ENCODE measurements at regions not wholly inside any gene's neighbourhood (a gene's known extent, or its start where the extent isn't known, plus 50 kb on each side); places are given as distances from the start of the nearest gene placed in this dataset.
"Not testable (repeated sequence)": the region's sequence is repeated elsewhere in the genome, so short reads cannot be mapped to it uniquely, and the experiment has no call there.

GRCh38 chr14:98210045-98210672, 1061.8 kb downstream of the BCL11B start:
- Mint-ChIP-seq H3K36me3 (ENCODE audit: low read depth) (no peaks in the 10 kb centered on the region), H3K4me1 (peaks cover 6% of the 10 kb centered on the region), H3K4me3 (no peak overlapping the region), H3K27ac (peak overlapping the region; percentile 75), H3K9me3 (no peaks in the 10 kb centered on the region), H3K27me3 (ENCODE audit: low read depth, poor library complexity) (peaks cover 24% of the 10 kb centered on the region)
- TF ChIP-seq, protein P1, sequence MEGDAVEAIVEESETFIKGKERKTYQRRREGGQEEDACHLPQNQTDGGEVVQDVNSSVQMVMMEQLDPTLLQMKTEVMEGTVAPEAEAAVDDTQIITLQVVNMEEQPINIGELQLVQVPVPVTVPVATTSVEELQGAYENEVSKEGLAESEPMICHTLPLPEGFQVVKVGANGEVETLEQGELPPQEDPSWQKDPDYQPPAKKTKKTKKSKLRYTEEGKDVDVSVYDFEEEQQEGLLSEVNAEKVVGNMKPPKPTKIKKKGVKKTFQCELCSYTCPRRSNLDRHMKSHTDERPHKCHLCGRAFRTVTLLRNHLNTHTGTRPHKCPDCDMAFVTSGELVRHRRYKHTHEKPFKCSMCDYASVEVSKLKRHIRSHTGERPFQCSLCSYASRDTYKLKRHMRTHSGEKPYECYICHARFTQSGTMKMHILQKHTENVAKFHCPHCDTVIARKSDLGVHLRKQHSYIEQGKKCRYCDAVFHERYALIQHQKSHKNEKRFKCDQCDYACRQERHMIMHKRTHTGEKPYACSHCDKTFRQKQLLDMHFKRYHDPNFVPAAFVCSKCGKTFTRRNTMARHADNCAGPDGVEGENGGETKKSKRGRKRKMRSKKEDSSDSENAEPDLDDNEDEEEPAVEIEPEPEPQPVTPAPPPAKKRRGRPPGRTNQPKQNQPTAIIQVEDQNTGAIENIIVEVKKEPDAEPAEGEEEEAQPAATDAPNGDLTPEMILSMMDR (IDR thresholded peaks at IDR 0.05) = no peak
- no peak for DNase-seq

GRCh38 chr14:98217530-98217929, 1054.5 kb downstream of the BCL11B start:
- H3K9me3 Mint-ChIP-seq = no peaks in the 10 kb centered on the region
- H3K36me3 Mint-ChIP-seq (ENCODE audit: low read depth) = no peaks in the 10 kb centered on the region
- TF ChIP-seq, protein P1 (IDR thresholded peaks at IDR 0.05) = no peak

GRCh38 chr14:98218218-98218617, 1053.8 kb downstream of the BCL11B start:
- H3K4me3 Mint-ChIP-seq = no peak overlapping the region
- H3K4me1 Mint-ChIP-seq = no peaks in the 10 kb centered on the region
- TF ChIP-seq, protein P1 (IDR thresholded peaks at IDR 0.05) = no peak

More at GRCh38 chr14:98217530-98217929, 1054.5 kb downstream of the BCL11B start:
- Mint-ChIP-seq H3K4me1 (no peaks in the 10 kb centered on the region), H3K4me3 (no peak overlapping the region), H3K27ac (no peak overlapping the region), H3K27me3 (ENCODE audit: low read depth, poor library complexity) (peaks cover 25% of the 10 kb centered on the region)
- DNase-seq = no peak

GRCh38 chr14:98219638-98220037, 1052.4 kb downstream of the BCL11B start:
- peaks cover 4% of the 10 kb centered on the region for H3K36me3 Mint-ChIP-seq (ENCODE audit: low read depth)
- H3K27me3 Mint-ChIP-seq (ENCODE audit: low read depth, poor library complexity) = peaks cover 16% of the 10 kb centered on the region
- TF ChIP-seq, protein P1 (IDR thresholded peaks at IDR 0.05) = no peak
- H3K27ac Mint-ChIP-seq = no peak overlapping the region
- no peaks in the 10 kb centered on the region for H3K4me1 Mint-ChIP-seq
- H3K4me3 Mint-ChIP-seq = no peak overlapping the region
- DNase-seq = no peak
- H3K9me3 Mint-ChIP-seq = no peaks in the 10 kb centered on the region

More at GRCh38 chr14:98218218-98218617, 1053.8 kb downstream of the BCL11B start:
- Mint-ChIP-seq H3K36me3 (ENCODE audit: low read depth) (peaks cover 2% of the 10 kb centered on the region), H3K27me3 (ENCODE audit: low read depth, poor library complexity) (peaks cover 25% of the 10 kb centered on the region), H3K9me3 (no peaks in the 10 kb centered on the region), H3K27ac (no peak overlapping the region)
- DNase-seq = peak; percentile 19

DNA sequence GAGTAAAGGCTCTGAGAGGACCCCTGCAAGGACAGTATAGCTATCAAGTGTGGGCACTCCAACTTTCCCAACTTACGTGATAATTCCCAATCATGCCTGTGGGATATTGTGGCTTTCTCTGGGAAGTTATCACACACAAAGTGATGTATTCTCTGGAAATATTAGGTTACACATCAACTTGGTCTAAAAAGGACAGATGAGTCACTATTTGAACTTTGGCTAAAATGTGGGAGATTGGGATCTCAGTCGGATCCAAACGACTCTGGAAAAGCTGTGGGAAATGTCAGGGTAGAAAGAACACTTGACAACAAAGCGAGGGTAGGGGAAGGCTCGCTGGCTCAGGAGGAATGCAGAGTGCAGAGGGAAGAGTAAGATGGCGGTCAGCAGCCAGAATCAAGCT, 1048.9 kb downstream of the BCL11B start:
- Mint-ChIP-seq H3K9me3 (no peaks in the 10 kb centered on the region), H3K4me3 (no peak overlapping the region), H3K36me3 (ENCODE audit: low read depth) (peaks cover 4% of the 10 kb centered on the region), H3K4me1 (peaks cover 8% of the 10 kb centered on the region), H3K27me3 (ENCODE audit: low read depth, poor library complexity) (peaks cover 7% of the 10 kb centered on the region), H3K27ac (no peak overlapping the region)
- TF ChIP-seq, protein P1 (IDR thresholded peaks at IDR 0.05) = no peak
- no peak for DNase-seq

DNA sequence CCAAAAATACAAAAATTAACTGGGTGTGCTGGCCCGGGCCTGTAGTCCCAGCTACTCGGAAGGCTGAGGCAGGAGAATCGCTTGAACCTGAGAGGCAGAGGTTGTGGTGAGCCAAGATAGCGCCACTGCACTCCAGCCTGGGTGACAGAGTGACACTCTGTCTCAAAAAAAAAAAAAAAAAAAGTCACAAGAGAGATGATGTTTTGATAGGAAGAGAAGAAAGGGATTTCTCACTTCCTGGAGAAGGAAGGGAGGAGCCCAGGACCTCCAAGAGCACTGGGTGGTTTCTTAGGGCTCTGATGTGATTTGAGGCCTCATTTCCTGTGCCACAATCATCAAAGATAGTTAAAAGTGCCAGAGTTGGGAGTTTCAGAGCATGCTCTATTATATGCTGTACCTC, 1048.3 kb downstream of the BCL11B start:
- not testable (repeated sequence) for DNase-seq; H3K4me3 Mint-ChIP-seq; H3K9me3 Mint-ChIP-seq; H3K36me3 Mint-ChIP-seq (ENCODE audit: low read depth); H3K27ac Mint-ChIP-seq; H3K4me1 Mint-ChIP-seq; H3K27me3 Mint-ChIP-seq (ENCODE audit: low read depth, poor library complexity)

Data from nephron progenitor cell (in vitro differentiated cells).